ENCODE measurements at regions not wholly inside any gene's neighbourhood (a gene's known extent, or its start where the extent isn't known, plus 50 kb on each side); places are given as distances from the start of the nearest gene placed in this dataset.

- no peak for FAIRE-seq
- intact Hi-C loops (cut with micrococcal nuclease), result no loop called here
Measured at GRCh38 chr11:97722065-97722464, 1298.7 kb upstream of the CNTN5 start.

More at GRCh38 chr11:97722065-97722464, 1298.7 kb upstream of the CNTN5 start:
- H3K4me2 ChIP-seq (ENCODE audit: insufficient read depth, low read length), result no peak overlapping the region
- no peak overlapping the region for H3K27ac ChIP-seq (ENCODE audit: insufficient read depth, low read depth, low read length)
- H4K20me1 ChIP-seq (replicated peaks; ENCODE audit: control insufficient read depth, extremely low read depth, insufficient read depth, low read length), result no peaks in the 10 kb centered on the region
- ChIA-PET CTCF (interaction anchor here (0.7 kb wide), 1 partner anchor 17 kb away, joined by 4 read pairs; no protein-coding TSS in a partner anchor), POLR2A (no interaction called here)
- no peaks in the 10 kb centered on the region for H3K27me3 ChIP-seq (ENCODE audit: control insufficient read depth in 2 of 2, insufficient read depth in 2 of 2, low read length in 2 of 2)
- H3K4me1 ChIP-seq (ENCODE audit: control insufficient read depth, extremely low read depth, insufficient read depth, low read length), result no peaks in the 10 kb centered on the region
- H3K36me3 ChIP-seq (ENCODE audit: control insufficient read depth in 2 of 2, extremely low read depth in 1 of 2, insufficient read depth in 2 of 2, low read length in 2 of 2), result no peaks in the 10 kb centered on the region
- H3K9me1 ChIP-seq (replicated peaks; ENCODE audit: control insufficient read depth, extremely low read depth, insufficient read depth, low read length), result no peaks in the 10 kb centered on the region
- dilution Hi-C loops (cut with MboI; ENCODE audit: extremely low pct_ligation_motif_present, low sequenced_read_pairs), result no loop called here
- no peaks in the 10 kb centered on the region for H3K9me3 ChIP-seq (replicated peaks; ENCODE audit: control insufficient read depth, insufficient read depth, low read length)
- no TSS peak for BruUV-seq (replicated peaks)
- H2AFZ ChIP-seq (ENCODE audit: low read depth, low read length), result peak overlapping the region; percentile 24
- no peak overlapping the region for H3K9ac ChIP-seq (replicated peaks; ENCODE audit: extremely low read depth, insufficient read depth, low read length)
- TF ChIP-seq EZH2 (IDR thresholded peaks at IDR 0.05; ENCODE audit: borderline replicate concordance, low read depth, low read length, severe bottlenecking), result no peak
- TF ChIP-seq FOS (IDR thresholded peaks at IDR 0.05; ENCODE audit: borderline replicate concordance, insufficient read depth, low read length), result no peak
- no peak for TF ChIP-seq MYC (IDR thresholded peaks at IDR 0.05; ENCODE audit: low read depth, low read length)
- TF ChIP-seq POLR2A (IDR thresholded peaks at IDR 0.05; ENCODE audit: low read depth, low read length), result no peak
- TF ChIP-seq MAX (IDR thresholded peaks at IDR 0.05; ENCODE audit: insufficient read depth, insufficient read length), result no peak
- TF ChIP-seq POLR2AphosphoS5 (IDR thresholded peaks at IDR 0.05; ENCODE audit: insufficient read depth, low read depth, low read length), result no peak
- TF ChIP-seq JUN (IDR thresholded peaks at IDR 0.05; ENCODE audit: borderline replicate concordance, insufficient read depth, insufficient read length, low read depth), result no peak
- TF ChIP-seq GATA2 (IDR thresholded peaks at IDR 0.05; ENCODE audit: insufficient read depth, insufficient read length, low read depth, low read length), result no peak
- TF ChIP-seq CTCF (IDR thresholded peaks at IDR 0.05; ENCODE audit: extremely low read depth in 1 of 2, insufficient read depth in 1 of 2, low read depth in 1 of 2, low read length in 2 of 2), result no peak
- no peaks in the 10 kb centered on the region for H3K79me2 ChIP-seq (ENCODE audit: control insufficient read depth, insufficient read depth, low read length)
- DNase-seq (ENCODE audit: low read depth, low spot score), result peak; percentile 39
- H3K4me3 ChIP-seq (replicated peaks in 1 of 3; ENCODE audit: insufficient read depth in 1 of 3, low read depth in 1 of 3, low read length in 3 of 3), result no peak overlapping the region

Measured in endothelial cell of umbilical vein (primary cell).